GM12891 (cell line): ENCODE measurements at regions not wholly inside any gene's neighbourhood (a gene's known extent, or its start where the extent isn't known, plus 50 kb on each side); places are given as distances from the start of the nearest gene placed in this dataset.
"Not testable (repeated sequence)": the region's sequence is repeated elsewhere in the genome, so short reads cannot be mapped to it uniquely, and the experiment has no call there.

Experiments used
- POLR2A ChIP-seq: IDR thresholded peaks from 2 replicates; pipeline ENCODE4 v1.6.1; 2011; ENCODE audit warnings: low read depth, low read length, control low read depth
- POLR2AphosphoS5 ChIP-seq: IDR thresholded peaks from 2 replicates; pipeline ENCODE4 v1.6.1; 2011; ENCODE audit warnings: low read depth, low read length, control low read depth
- TAF1 ChIP-seq: IDR thresholded peaks from 2 replicates; pipeline ENCODE4 v1.6.1; 2011; ENCODE audit warnings: low read depth, low read length, control low read depth

DNA sequence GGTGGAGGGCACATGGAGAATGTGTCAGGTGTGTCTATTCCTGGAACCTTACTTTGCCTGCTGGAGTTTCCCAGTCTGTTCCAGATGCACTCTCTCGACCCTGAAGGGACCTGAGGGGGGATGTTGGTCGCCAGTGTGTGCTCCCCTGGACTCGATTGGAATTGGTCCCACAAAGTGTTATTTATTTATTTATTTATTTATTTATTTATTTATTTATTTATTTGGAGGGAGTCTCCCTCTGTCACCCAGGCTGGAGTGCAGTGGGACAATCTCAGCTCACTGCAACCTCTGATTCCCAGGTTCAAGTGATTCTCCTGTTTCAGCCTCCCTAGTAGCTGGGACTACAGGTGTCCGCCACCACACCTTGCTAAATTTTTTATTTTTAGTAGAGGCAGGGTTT is 329.1 kb upstream of the ZNF337 start:
- not testable (repeated sequence) for TF ChIP-seq POLR2AphosphoS5, TAF1, POLR2A
